Liver (tissue), 3 donors: ENCODE measurements at regions not wholly inside any gene's neighbourhood (a gene's known extent, or its start where the extent isn't known, plus 50 kb on each side); places are given as distances from the start of the nearest gene placed in this dataset.

ENCODE experiments used
- EGR1 ChIP-seq, 2 donors: IDR thresholded peaks; 2 replicates each; pipeline ENCODE4 v1.6.1; 2016 to 2018; ENCODE audit warnings: antibody characterized with exemption in 2 of 2, low read depth in 2 of 2
- FOXA1 ChIP-seq: IDR thresholded peaks from 2 replicates; pipeline ENCODE4 v1.6.1; 2016; ENCODE audit warnings: antibody characterized with exemption
- HNF4G ChIP-seq: IDR thresholded peaks from 2 replicates; pipeline ENCODE4 v1.6.1; 2016; ENCODE audit warnings: antibody characterized with exemption
- RAD21 ChIP-seq, 2 donors: IDR thresholded peaks; 2 replicates each; pipeline ENCODE4 v1.6.1; 2016; ENCODE audit warnings: antibody characterized with exemption in 2 of 2, mild to moderate bottlenecking in 2 of 2
- SP1 ChIP-seq: IDR thresholded peaks from 2 replicates; pipeline ENCODE4 v1.6.1; 2018; ENCODE audit warnings: antibody characterized with exemption, mild to moderate bottlenecking
- TAF1 ChIP-seq: conservative IDR thresholded peaks from 2 replicates; pipeline ENCODE4 v1.6.1; 2016; ENCODE audit warnings: antibody characterized with exemption, mild to moderate bottlenecking
- YY1 ChIP-seq: IDR thresholded peaks from 2 replicates; pipeline ENCODE4 v1.6.1; 2016; ENCODE audit warnings: antibody characterized with exemption, mild to moderate bottlenecking
- TF ChIP-seq, protein P1 (sequence below): fragments of 150-350 bp; IDR thresholded peaks from 2 replicates; pipeline ENCODE4 v1.5.1; 2017; ENCODE audit warnings: improper control_type of control experiment, low read depth, low read length; ENCODE audit not compliant: missing input control
- TF ChIP-seq, protein P2 (sequence below): IDR thresholded peaks from 2 replicates; pipeline ENCODE4 v1.6.1; 2016; ENCODE audit warnings: antibody characterized with exemption
- TF ChIP-seq, protein P3 (sequence below): IDR thresholded peaks from 2 replicates; pipeline ENCODE4 v1.6.1; 2016; ENCODE audit warnings: antibody characterized with exemption
- TF ChIP-seq, protein P4 (sequence below): IDR thresholded peaks from 2 replicates; pipeline ENCODE4 v1.6.1; 2016; ENCODE audit warnings: antibody characterized with exemption
- TF ChIP-seq, protein P5 (sequence below): IDR thresholded peaks from 2 replicates; pipeline ENCODE4 v1.6.1; 2016; ENCODE audit warnings: antibody characterized with exemption, mild to moderate bottlenecking
- donor health status: healthy.
- donor health status: healthy.

DNA sequence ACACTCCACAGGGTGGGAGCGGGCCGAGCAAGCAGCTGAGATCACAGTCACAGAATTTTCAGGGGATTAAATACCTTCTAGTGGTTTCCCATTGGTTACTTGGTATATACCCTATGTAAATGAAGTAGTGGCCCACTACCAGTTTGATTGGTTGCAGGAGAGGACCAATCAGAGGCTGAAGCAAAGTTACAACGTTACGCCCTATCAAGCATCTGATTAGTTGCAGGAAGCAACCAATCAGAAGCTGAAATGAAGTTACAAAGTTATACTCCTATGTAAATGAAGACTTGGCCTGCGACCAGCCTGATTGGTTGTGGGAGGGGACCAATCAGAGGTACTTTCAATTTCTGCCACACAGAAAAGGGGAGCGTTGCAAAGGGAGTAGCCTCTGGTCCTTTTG lies 474.0 kb downstream of the COG6 start:
- TF ChIP-seq, protein P1, sequence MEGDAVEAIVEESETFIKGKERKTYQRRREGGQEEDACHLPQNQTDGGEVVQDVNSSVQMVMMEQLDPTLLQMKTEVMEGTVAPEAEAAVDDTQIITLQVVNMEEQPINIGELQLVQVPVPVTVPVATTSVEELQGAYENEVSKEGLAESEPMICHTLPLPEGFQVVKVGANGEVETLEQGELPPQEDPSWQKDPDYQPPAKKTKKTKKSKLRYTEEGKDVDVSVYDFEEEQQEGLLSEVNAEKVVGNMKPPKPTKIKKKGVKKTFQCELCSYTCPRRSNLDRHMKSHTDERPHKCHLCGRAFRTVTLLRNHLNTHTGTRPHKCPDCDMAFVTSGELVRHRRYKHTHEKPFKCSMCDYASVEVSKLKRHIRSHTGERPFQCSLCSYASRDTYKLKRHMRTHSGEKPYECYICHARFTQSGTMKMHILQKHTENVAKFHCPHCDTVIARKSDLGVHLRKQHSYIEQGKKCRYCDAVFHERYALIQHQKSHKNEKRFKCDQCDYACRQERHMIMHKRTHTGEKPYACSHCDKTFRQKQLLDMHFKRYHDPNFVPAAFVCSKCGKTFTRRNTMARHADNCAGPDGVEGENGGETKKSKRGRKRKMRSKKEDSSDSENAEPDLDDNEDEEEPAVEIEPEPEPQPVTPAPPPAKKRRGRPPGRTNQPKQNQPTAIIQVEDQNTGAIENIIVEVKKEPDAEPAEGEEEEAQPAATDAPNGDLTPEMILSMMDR, result no peak
- TF ChIP-seq, protein P2, sequence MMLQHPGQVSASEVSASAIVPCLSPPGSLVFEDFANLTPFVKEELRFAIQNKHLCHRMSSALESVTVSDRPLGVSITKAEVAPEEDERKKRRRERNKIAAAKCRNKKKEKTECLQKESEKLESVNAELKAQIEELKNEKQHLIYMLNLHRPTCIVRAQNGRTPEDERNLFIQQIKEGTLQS, result no peak
- TF ChIP-seq TAF1 (no peak), RAD21 (IDR thresholded peaks at IDR 0.05) (no peak), HNF4G (no peak), SP1 (no peak), FOXA1 (no peak), EGR1 (IDR thresholded peaks at IDR 0.05; ENCODE audit: low read depth in 2 of 2) (no peak), YY1 (no peak)
- TF ChIP-seq, protein P3, sequence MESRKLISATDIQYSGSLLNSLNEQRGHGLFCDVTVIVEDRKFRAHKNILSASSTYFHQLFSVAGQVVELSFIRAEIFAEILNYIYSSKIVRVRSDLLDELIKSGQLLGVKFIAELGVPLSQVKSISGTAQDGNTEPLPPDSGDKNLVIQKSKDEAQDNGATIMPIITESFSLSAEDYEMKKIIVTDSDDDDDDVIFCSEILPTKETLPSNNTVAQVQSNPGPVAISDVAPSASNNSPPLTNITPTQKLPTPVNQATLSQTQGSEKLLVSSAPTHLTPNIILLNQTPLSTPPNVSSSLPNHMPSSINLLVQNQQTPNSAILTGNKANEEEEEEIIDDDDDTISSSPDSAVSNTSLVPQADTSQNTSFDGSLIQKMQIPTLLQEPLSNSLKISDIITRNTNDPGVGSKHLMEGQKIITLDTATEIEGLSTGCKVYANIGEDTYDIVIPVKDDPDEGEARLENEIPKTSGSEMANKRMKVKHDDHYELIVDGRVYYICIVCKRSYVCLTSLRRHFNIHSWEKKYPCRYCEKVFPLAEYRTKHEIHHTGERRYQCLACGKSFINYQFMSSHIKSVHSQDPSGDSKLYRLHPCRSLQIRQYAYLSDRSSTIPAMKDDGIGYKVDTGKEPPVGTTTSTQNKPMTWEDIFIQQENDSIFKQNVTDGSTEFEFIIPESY, result no peak
- TF ChIP-seq, protein P4, sequence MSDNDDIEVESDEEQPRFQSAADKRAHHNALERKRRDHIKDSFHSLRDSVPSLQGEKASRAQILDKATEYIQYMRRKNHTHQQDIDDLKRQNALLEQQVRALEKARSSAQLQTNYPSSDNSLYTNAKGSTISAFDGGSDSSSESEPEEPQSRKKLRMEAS, result no peak
- TF ChIP-seq, protein P5, sequence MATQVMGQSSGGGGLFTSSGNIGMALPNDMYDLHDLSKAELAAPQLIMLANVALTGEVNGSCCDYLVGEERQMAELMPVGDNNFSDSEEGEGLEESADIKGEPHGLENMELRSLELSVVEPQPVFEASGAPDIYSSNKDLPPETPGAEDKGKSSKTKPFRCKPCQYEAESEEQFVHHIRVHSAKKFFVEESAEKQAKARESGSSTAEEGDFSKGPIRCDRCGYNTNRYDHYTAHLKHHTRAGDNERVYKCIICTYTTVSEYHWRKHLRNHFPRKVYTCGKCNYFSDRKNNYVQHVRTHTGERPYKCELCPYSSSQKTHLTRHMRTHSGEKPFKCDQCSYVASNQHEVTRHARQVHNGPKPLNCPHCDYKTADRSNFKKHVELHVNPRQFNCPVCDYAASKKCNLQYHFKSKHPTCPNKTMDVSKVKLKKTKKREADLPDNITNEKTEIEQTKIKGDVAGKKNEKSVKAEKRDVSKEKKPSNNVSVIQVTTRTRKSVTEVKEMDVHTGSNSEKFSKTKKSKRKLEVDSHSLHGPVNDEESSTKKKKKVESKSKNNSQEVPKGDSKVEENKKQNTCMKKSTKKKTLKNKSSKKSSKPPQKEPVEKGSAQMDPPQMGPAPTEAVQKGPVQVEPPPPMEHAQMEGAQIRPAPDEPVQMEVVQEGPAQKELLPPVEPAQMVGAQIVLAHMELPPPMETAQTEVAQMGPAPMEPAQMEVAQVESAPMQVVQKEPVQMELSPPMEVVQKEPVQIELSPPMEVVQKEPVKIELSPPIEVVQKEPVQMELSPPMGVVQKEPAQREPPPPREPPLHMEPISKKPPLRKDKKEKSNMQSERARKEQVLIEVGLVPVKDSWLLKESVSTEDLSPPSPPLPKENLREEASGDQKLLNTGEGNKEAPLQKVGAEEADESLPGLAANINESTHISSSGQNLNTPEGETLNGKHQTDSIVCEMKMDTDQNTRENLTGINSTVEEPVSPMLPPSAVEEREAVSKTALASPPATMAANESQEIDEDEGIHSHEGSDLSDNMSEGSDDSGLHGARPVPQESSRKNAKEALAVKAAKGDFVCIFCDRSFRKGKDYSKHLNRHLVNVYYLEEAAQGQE, result no peak
